GM19351 (cell line): ENCODE measurements at regions not wholly inside any gene's neighbourhood (a gene's known extent, or its start where the extent isn't known, plus 50 kb on each side); places are given as distances from the start of the nearest gene placed in this dataset.

ENCODE experiments used
- ATAC-seq: cut with Tn5 transposase; IDR thresholded peaks from one replicate; pipeline ENCODE4 v1.9.1; 2021; ENCODE audit warnings: mild to moderate bottlenecking, moderate library complexity; ENCODE audit not compliant: unreplicated experiment

- no peak for ATAC-seq
Measured at GRCh38 chr14:101347893-101348777, 213.2 kb upstream of the DIO3 start.

GRCh38 chr14:101349108-101349507, 212.2 kb upstream of the DIO3 start:
- ATAC-seq, result no peak

GRCh38 chr14:101350021-101350420, 211.3 kb upstream of the DIO3 start:
- no peak for ATAC-seq

DNA sequence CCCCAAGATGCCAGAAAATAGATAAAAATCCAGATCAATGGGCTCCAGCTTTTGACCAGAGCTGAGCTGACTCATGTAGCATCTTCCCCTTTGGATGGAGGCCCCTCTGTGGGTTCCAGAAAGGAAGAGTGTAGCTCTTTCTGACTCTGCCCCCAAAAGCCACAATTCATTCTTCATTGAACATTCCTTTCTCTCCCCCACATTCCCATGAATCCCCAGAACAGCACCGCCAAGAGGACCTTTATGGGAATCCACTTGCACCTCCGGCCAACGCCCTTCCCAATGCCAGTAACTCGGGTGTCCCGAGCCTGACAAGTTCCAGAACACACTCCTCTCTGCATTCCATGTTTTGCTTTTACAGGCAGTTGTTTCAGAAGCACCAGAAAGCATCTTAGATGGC, 210.6 kb upstream of the DIO3 start:
- ATAC-seq, result no peak

DNA sequence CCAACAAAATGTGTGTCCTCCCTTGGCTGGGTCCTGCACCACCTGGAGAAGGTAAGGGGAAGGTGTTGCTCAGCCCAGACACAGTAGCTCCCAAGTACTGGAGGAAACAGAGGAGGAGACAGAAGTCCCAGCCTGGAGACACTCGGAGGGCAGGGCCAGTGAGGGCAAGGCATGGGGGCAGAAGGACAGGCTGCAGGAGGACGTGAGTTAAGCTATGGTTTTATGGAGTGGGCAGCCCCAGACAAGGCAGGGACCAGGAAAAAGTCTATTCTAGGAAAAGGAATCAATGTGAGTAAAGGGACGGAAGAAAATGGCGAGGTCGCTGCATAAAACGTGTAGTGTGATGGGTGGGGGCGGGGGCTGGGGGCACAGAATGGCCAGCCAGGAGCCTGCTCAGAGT, 210.1 kb upstream of the DIO3 start:
- no peak for ATAC-seq

DNA sequence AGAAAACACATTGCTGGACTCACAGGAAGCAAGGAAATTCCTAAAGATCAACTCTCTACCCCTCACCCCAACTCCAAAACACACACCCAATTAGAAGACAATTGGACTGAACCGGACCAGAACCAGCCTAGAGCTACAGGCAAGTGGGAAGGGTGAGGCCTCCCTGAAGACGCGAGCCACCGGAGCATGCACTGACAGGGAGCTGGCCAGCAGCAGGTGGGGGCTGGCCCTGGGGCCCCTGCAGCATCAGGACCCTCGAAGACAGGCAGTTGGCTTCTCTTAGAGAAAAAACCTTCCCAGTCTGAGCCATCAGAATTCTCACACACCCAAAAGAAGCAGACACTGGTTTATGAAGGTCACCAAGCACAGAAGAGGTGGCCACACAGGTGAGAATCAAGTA, 209.5 kb upstream of the DIO3 start:
- ATAC-seq, result no peak

DNA sequence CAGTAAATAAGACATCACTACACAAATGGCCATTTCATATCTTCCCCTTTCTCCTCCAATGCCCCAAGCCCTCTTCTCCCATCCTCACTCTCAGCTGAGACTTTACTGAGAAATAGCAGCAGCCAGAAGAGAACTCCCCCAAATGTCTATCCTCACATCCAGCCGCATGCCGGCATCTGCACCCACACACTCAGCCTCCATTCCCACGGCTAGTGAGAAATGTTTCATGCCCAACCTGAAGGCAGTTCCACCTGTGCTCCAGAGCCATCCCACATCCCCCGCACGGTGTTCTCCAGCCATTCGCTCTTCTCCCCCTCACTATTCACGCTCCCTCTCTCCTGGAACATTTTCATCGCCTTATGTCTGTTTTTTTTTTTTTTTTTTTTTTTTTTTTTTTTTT, 208.7 kb upstream of the DIO3 start:
- no peak for ATAC-seq

- no peak for ATAC-seq
Measured at GRCh38 chr14:101353422-101353821, 207.9 kb upstream of the DIO3 start.

GRCh38 chr14:101354726-101355125, 206.6 kb upstream of the DIO3 start:
- no peak for ATAC-seq

- ATAC-seq, result no peak
Measured at GRCh38 chr14:101355284-101355683, 206.0 kb upstream of the DIO3 start.

DNA sequence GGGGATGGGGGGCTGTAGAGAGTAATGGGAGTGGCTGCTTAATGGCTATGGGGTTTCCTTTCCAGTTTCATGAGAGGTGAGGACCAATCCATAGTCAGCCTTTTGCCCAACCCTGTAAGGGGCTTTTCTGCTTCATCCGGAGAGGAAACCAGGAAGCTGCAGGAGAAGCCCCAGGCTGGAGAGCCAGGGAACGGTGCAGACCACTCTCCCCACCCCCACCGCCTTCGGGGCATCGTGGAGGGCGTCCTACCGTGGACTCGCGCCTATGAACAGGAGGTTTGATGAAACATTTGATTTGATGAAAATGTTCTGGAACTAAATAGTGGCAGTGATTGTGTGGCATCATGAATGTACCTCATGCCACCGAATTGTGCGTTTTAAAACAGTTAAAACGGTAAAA, 204.3 kb upstream of the DIO3 start:
- ATAC-seq, result no peak

DNA sequence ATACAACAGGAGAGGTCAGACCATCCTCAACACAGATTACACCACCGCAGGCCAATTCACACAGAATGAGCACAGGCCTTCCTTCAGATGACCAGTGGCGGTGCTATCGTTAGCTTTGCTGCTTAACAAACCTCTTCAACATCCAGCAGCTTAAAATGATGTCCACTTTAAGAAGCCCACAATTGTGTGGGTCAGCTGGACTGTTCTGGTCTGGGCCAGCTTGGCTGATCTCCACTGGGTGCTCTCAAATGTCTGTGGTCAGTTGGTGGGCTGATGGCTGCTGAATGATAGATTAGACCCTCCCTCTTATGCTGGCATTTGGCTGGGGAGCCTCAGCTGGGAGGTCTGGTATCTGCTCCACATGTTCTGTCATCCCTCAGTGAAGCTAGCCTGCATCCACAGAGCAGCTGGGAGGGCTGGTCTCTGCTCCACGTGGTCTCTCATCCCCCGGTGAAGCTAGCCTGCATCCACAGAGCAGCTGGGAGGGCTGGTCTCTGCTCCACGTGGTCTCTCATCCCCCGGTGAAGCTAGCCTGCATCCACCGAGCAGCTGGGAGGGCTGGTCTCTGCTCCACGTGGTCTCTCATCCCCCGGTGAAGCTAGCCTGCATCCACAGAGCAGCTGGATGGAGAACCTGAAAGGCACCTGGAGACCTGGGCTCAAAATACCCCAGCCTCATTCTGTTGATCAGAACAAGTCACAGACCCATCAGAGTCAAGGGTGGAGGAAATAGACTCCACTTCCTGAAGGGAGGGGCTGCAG, 203.6 kb upstream of the DIO3 start:
- ATAC-seq, result no peak

DNA sequence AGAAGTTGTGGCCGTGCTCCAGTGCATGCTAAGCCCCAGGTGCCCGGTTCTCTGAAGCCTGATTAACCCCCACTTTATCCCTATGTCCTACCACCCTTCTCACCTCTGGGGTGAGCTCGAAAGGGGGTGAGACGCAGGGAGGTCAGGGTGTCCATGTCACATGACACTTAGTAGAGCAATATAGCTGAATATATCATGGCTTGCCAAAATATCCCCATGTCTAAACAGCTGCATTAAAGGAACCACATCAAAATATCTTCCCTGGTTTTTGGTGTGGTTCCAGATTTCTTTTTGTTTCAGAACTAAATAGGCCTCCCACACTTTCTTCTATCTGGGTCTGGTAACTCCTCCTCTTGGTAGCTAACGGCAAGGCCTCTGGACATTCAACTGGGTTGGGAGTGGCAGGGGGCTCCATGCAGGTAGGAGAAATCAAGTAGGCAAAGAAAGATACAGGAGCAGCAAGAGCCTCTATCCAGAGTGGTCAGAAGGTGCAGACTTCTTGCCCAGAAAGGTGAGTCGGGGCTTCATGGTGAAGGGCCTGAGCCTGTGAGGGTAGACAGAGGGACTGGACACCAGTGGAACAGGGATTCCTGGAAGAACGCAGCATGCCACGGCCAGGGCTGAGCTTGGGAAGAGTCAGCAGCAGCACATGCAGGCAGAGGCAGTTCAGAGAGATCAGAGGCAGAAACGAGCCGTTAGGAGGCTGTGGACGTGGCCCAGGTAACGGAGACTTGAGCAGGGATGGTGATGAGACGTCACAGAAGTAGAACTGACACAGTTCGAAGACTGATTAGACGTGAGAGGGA, 202.8 kb upstream of the DIO3 start:
- no peak for ATAC-seq

GRCh38 chr14:101359221-101360053, 201.9 kb upstream of the DIO3 start:
- ATAC-seq, result no peak

- ATAC-seq, result no peak
Measured at GRCh38 chr14:101360054-101360911, 201.0 kb upstream of the DIO3 start.

GRCh38 chr14:101361044-101361443, 200.3 kb upstream of the DIO3 start:
- no peak for ATAC-seq

GRCh38 chr14:101361451-101362433, 199.6 kb upstream of the DIO3 start:
- no peak for ATAC-seq

DNA sequence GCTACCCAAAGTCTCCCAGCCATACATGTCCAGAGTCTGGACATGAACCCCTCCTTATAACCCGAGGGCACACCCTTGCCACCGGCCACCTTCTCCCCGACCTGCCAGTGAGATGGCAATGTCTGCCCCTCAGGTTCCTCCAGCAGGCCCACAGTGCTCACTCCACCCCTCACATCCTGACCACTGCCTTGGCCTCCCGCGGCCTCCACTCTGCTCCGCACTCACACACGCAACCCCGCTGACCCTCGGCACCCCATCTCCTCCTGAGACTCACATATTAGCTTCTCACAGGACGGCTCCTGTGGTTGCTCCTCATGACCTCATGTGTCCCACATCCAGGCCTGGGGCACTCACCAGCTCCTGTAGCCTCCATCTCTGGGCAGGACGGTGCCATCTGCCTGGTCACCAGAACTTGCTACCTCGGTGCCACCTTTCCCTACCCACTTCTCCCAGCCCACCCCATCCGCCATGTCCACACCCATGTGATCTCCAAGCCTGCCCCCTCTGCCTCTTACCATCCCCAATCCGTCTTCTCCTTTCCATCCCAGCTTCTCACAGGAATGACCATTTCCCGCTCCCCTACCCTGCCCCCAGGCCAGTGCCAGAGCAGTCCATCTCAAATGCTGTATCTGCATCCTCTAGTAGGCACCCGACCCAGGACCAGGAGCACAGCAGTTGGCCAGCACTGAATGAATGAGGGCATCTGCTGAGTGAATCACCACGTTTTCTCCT, 198.6 kb upstream of the DIO3 start:
- no peak for ATAC-seq
